KMS-11 (cell line): ENCODE measurements at regions not wholly inside any gene's neighbourhood (a gene's known extent, or its start where the extent isn't known, plus 50 kb on each side); places are given as distances from the start of the nearest gene placed in this dataset.

Experiments used
- H2AFZ ChIP-seq: fragments of 200-600 bp; sonication (generic); 2 replicates; pipeline ENCODE4 v1.6.1; 2016; ENCODE audit warnings: antibody characterized with exemption, mixed run types, low read depth
- H3K27ac ChIP-seq: fragments of 200-600 bp; sonication (generic); 2 replicates; pipeline ENCODE4 v1.6.1; 2016; ENCODE audit warnings: mild to moderate bottlenecking, mixed run types
- H3K27me3 ChIP-seq: fragments of 200-600 bp; sonication (generic); 2 replicates; pipeline ENCODE4 v1.6.1; 2017; ENCODE audit warnings: mild to moderate bottlenecking, low read depth, mixed run types, moderate library complexity; ENCODE audit not compliant: insufficient read depth
- H3K36me3 ChIP-seq: fragments of 200-600 bp; sonication (generic); 2 replicates; pipeline ENCODE4 v1.6.1; 2017; ENCODE audit warnings: mild to moderate bottlenecking, mixed run types; ENCODE audit not compliant: insufficient read depth
- H3K4me1 ChIP-seq: fragments of 200-600 bp; sonication (generic); 2 replicates; pipeline ENCODE4 v1.6.1; 2016; ENCODE audit warnings: mild to moderate bottlenecking, low read depth, mixed run types; ENCODE audit not compliant: poor library complexity, severe bottlenecking
- H3K4me2 ChIP-seq: fragments of 200-600 bp; sonication (generic); 2 replicates; pipeline ENCODE4 v1.7.0; 2016; ENCODE audit warnings: mild to moderate bottlenecking, mixed run types
- H3K4me3 ChIP-seq: fragments of 200-600 bp; sonication (generic); IDR thresholded peaks from 2 replicates; pipeline ENCODE4 v1.6.1; 2017; ENCODE audit warnings: low read depth, low read length, mixed read lengths; ENCODE audit not compliant: insufficient read depth
- H3K79me2 ChIP-seq: fragments of 200-600 bp; sonication (generic); 2 replicates; pipeline ENCODE4 v1.6.1; 2016; ENCODE audit warnings: low read depth, mixed run types; ENCODE audit not compliant: insufficient read depth
- H3K9ac ChIP-seq: fragments of 200-600 bp; sonication (generic); 2 replicates; pipeline ENCODE4 v1.6.1; 2016; ENCODE audit warnings: mild to moderate bottlenecking, mixed run types
- H4K20me1 ChIP-seq: fragments of 200-600 bp; sonication (generic); 2 replicates; pipeline ENCODE4 v1.6.1; 2016; ENCODE audit warnings: mild to moderate bottlenecking, mixed run types; ENCODE audit not compliant: insufficient read depth
- CTCF ChIP-seq: fragments of 200-600 bp; sonication (generic); conservative IDR thresholded peaks from 2 replicates; pipeline ENCODE4 v1.6.1; 2017; ENCODE audit warnings: low read depth, mild to moderate bottlenecking, antibody characterized with exemption, low read length, moderate library complexity, mixed read lengths

GRCh38 chr1:14372526-14372925 lies 226.0 kb upstream of the KAZN start:
- no peaks in the 10 kb centered on the region for H3K36me3 ChIP-seq
- no peak for TF ChIP-seq CTCF
- H3K9ac ChIP-seq = no peak overlapping the region
- no peaks in the 10 kb centered on the region for H4K20me1 ChIP-seq
- H3K79me2 ChIP-seq = no peaks in the 10 kb centered on the region
- H3K27me3 ChIP-seq = no peaks in the 10 kb centered on the region
- no peak overlapping the region for H2AFZ ChIP-seq
- H3K4me3 ChIP-seq = no peak overlapping the region
- no peak overlapping the region for H3K4me2 ChIP-seq
- no peaks in the 10 kb centered on the region for H3K4me1 ChIP-seq
- H3K27ac ChIP-seq = no peak overlapping the region

GRCh38 chr1:14373081-14373758 lies 225.3 kb upstream of the KAZN start:
- Histone ChIP-seq H3K36me3 (no peaks in the 10 kb centered on the region), H3K4me3 (no peak overlapping the region), H2AFZ (no peak overlapping the region), H3K4me1 (no peaks in the 10 kb centered on the region), H3K4me2 (no peak overlapping the region), H3K79me2 (no peaks in the 10 kb centered on the region), H3K27ac (no peak overlapping the region), H3K27me3 (no peaks in the 10 kb centered on the region), H3K9ac (no peak overlapping the region), H4K20me1 (no peaks in the 10 kb centered on the region)
- no peak for TF ChIP-seq CTCF

- no peak overlapping the region for H2AFZ ChIP-seq
- H3K4me2 ChIP-seq = no peak overlapping the region
- H3K27ac ChIP-seq = no peak overlapping the region
- no peaks in the 10 kb centered on the region for H3K79me2 ChIP-seq
- no peaks in the 10 kb centered on the region for H3K36me3 ChIP-seq
- no peak for TF ChIP-seq CTCF
- no peaks in the 10 kb centered on the region for H4K20me1 ChIP-seq
- no peaks in the 10 kb centered on the region for H3K4me1 ChIP-seq
- H3K9ac ChIP-seq = no peak overlapping the region
- no peaks in the 10 kb centered on the region for H3K27me3 ChIP-seq
- no peak overlapping the region for H3K4me3 ChIP-seq
Measured at GRCh38 chr1:14375226-14375625, 223.3 kb upstream of the KAZN start.

- Histone ChIP-seq H3K79me2 (no peaks in the 10 kb centered on the region), H3K27me3 (no peaks in the 10 kb centered on the region), H3K4me3 (no peak overlapping the region), H3K4me1 (no peaks in the 10 kb centered on the region), H3K27ac (no peak overlapping the region), H3K9ac (no peak overlapping the region), H3K4me2 (no peak overlapping the region), H2AFZ (no peak overlapping the region), H4K20me1 (no peaks in the 10 kb centered on the region), H3K36me3 (no peaks in the 10 kb centered on the region)
- no peak for TF ChIP-seq CTCF
Measured at GRCh38 chr1:14377386-14377785, 221.1 kb upstream of the KAZN start.
